ENCODE measurements at regions not wholly inside any gene's neighbourhood (a gene's known extent, or its start where the extent isn't known, plus 50 kb on each side); places are given as distances from the start of the nearest gene placed in this dataset.

DNA sequence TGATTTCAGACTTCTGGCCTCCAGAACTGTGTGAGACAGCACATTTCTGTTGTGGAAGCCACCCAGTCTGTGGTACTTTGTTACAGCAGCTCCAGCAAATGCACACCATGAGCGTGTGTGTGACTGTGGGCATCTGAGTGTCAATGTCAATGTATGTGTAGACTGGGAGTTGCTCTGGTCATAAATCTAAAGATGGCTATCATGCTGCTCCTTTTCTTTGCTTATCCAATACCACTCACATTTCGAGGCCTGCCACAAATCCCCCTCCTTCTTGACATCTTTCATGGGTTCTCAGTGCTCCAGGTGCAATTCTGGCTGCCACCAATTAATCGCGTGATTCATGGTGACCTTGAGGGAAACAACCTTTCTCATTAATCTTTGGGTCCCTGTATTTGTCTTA is 141.2 kb downstream of the RWDD3 start:
- H3K4me3 Mint-ChIP-seq: no peak overlapping the region
- H3K36me3 Mint-ChIP-seq (ENCODE audit: low read depth): no peaks in the 10 kb centered on the region
- H3K27ac Mint-ChIP-seq: no peak overlapping the region
- DNase-seq: no peak
- TF ChIP-seq, protein P1, sequence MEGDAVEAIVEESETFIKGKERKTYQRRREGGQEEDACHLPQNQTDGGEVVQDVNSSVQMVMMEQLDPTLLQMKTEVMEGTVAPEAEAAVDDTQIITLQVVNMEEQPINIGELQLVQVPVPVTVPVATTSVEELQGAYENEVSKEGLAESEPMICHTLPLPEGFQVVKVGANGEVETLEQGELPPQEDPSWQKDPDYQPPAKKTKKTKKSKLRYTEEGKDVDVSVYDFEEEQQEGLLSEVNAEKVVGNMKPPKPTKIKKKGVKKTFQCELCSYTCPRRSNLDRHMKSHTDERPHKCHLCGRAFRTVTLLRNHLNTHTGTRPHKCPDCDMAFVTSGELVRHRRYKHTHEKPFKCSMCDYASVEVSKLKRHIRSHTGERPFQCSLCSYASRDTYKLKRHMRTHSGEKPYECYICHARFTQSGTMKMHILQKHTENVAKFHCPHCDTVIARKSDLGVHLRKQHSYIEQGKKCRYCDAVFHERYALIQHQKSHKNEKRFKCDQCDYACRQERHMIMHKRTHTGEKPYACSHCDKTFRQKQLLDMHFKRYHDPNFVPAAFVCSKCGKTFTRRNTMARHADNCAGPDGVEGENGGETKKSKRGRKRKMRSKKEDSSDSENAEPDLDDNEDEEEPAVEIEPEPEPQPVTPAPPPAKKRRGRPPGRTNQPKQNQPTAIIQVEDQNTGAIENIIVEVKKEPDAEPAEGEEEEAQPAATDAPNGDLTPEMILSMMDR (IDR thresholded peaks at IDR 0.05): no peak
- intact Hi-C loops (cut with micrococcal nuclease): no loop called here
- ChIA-PET POLR2A (no interaction called here), CTCF (no interaction called here)
- H3K27me3 Mint-ChIP-seq: no peaks in the 10 kb centered on the region
- ATAC-seq: no peak
- H3K4me1 Mint-ChIP-seq (ENCODE audit: low read depth): no peaks in the 10 kb centered on the region
- H3K9me3 Mint-ChIP-seq: no peaks in the 10 kb centered on the region

DNA sequence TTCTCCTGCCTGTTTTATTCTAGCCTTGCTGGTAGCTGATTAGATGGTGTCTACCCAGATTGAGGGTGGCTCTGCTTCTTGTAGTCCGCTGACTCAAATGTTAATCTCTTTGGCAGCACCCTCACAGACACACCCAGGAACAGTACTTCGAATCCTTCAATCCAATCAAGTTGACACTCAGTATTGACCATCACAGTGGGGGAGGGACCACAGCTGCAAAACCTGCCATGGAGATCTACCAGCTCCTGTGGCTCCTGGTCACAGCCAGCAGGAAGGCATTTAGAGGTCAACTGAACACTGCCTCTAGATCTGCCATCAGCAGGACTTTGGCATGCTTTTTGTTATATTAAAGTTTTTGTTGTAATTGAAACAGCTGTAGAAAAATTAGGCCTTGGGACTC is 146.9 kb downstream of the RWDD3 start:
- H3K36me3 Mint-ChIP-seq (ENCODE audit: low read depth): no peaks in the 10 kb centered on the region
- ChIA-PET CTCF (no interaction called here), POLR2A (no interaction called here)
- H3K27ac Mint-ChIP-seq: no peak overlapping the region
- intact Hi-C loops (cut with micrococcal nuclease): no loop called here
- H3K27me3 Mint-ChIP-seq: no peaks in the 10 kb centered on the region
- no peak overlapping the region for H3K4me3 Mint-ChIP-seq
- DNase-seq (no peak), ATAC-seq (no peak)
- TF ChIP-seq, protein P1 (IDR thresholded peaks at IDR 0.05): no peak
- no peaks in the 10 kb centered on the region for H3K9me3 Mint-ChIP-seq
- no peaks in the 10 kb centered on the region for H3K4me1 Mint-ChIP-seq (ENCODE audit: low read depth)

DNA sequence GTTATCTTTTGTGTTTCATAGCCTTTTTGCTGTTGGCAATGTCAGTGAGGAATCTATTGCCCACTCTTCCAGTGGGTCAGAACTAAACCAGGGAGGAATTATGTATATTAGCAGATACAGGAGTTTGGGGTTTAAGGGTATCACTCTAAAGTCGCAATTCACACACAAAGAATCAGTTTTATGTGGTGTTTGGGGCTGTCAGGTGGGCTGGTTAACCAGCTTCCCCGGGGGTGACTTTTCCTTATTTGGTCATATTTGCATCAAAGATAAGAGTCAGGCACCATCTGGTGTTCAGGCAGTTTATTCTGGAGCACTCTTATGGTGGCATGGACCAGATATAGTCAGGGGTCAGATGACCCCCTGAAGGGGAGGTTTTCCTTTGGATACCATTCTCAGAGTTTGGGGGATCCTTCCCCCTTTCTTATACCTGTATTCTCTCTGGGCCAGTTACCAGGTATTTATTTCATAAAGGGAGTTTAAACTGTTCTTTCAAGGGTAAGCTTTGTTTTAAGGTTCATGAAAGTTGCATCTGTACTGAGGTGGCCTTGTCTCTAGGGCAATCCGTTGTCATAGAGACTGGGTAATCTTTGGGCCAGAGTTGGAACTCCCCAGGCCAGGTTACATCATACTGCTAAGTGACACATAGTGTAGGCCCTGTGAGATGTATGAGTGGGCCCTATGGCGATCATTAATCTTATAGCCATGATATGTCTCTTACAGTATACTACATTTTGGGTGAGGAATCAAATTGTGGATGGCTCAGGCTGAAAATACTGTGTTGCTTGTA is 148.2 kb downstream of the RWDD3 start:
- POLR2A ChIA-PET: no interaction called here
- no peak overlapping the region for H3K27ac Mint-ChIP-seq
- H3K9me3 Mint-ChIP-seq: no peaks in the 10 kb centered on the region
- DNase-seq (no peak), ATAC-seq (no peak)
- H3K36me3 Mint-ChIP-seq (ENCODE audit: low read depth): no peaks in the 10 kb centered on the region
- no peaks in the 10 kb centered on the region for H3K4me1 Mint-ChIP-seq (ENCODE audit: low read depth)
- CTCF ChIA-PET: no interaction called here
- H3K27me3 Mint-ChIP-seq: no peaks in the 10 kb centered on the region
- TF ChIP-seq, protein P1 (IDR thresholded peaks at IDR 0.05): no peak
- intact Hi-C loops (cut with micrococcal nuclease): no loop called here
- no peak overlapping the region for H3K4me3 Mint-ChIP-seq

DNA sequence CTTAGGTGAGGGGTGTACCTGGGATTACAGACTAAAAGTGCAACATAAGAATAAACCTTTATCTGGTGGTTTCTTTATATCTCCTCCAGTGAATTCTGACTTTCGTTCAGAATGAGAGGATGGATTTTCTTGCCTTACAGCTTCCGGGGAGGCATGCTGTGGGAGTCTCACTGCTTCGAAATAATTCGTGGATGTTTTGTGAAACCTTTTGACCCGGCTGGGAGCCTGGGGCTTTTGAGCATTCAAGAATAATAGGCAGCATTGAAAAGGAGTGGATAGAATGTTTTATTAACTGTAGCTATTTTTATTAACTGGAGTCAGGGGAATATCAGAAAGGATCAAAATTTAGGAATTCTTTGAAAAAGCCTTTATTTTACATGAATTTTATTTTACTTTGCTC is 149.1 kb downstream of the RWDD3 start:
- Mint-ChIP-seq H3K9me3 (no peaks in the 10 kb centered on the region), H3K4me1 (ENCODE audit: low read depth) (no peaks in the 10 kb centered on the region), H3K27ac (no peak overlapping the region), H3K4me3 (no peak overlapping the region), H3K27me3 (no peaks in the 10 kb centered on the region), H3K36me3 (ENCODE audit: low read depth) (no peaks in the 10 kb centered on the region)
- POLR2A ChIA-PET: no interaction called here
- CTCF ChIA-PET: no interaction called here
- intact Hi-C loops (cut with micrococcal nuclease): no loop called here
- ATAC-seq (no peak), DNase-seq (no peak)
- TF ChIP-seq, protein P1 (IDR thresholded peaks at IDR 0.05): no peak

DNA sequence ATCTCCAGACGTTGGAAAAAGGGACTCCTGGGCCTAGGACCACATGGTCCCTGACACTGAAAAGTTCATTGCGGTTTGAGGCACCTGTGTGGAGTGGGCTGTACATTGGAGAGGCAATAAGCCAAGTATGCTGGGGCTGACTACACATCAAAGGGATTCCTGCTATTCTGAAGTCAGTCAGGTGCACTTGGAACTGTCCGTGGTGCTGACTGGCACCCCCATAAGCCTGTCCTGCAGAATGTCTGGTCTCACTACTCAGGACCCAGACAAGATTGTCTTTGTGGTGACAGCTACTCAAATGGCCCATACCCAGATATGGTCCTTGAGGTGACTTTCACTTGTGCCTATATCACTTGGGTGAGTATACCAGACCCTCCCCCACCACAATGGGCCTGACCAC is 150.6 kb downstream of the RWDD3 start:
- POLR2A ChIA-PET: no interaction called here
- TF ChIP-seq, protein P1 (IDR thresholded peaks at IDR 0.05): no peak
- no peak for ATAC-seq

More for the DNA sequence above, 150.6 kb downstream of the RWDD3 start:
- H3K4me1 Mint-ChIP-seq (ENCODE audit: low read depth): no peaks in the 10 kb centered on the region
- no peak overlapping the region for H3K27ac Mint-ChIP-seq
- H3K36me3 Mint-ChIP-seq (ENCODE audit: low read depth): no peaks in the 10 kb centered on the region
- peak; percentile 45 for DNase-seq
- intact Hi-C loops (cut with micrococcal nuclease): no loop called here
- no peaks in the 10 kb centered on the region for H3K9me3 Mint-ChIP-seq
- CTCF ChIA-PET: no interaction called here
- H3K4me3 Mint-ChIP-seq: no peak overlapping the region
- H3K27me3 Mint-ChIP-seq: no peaks in the 10 kb centered on the region

Measured in activated CD8-positive, alpha-beta T cell treated with anti-CD3 and anti-CD28 coated beads for 36 hours (primary cell).